Esophagus squamous epithelium (tissue), 5 donors: ENCODE measurements at regions not wholly inside any gene's neighbourhood (a gene's known extent, or its start where the extent isn't known, plus 50 kb on each side); places are given as distances from the start of the nearest gene placed in this dataset.

Source experiments
- DNase-seq: peaks from one replicate; lab custom pipeline; 2025; lab: John Stamatoyannopoulos, UW
- H3K27ac ChIP-seq, 4 donors: fragments of 200-600 bp; sonication (generic); one replicate each; pipeline ENCODE4 v1.5.1; 2016 to 2019; ENCODE audit warnings: mild to moderate bottlenecking in 1 of 4
- H3K27me3 ChIP-seq, 4 donors: fragments of 200-600 bp; sonication (generic); 1 replicate in 3 of 4; 2 replicates in 1 of 4; pipeline versions ENCODE4 v1.5.1 to v1.6.0; 2017 to 2021; ENCODE audit warnings: antibody characterized with exemption in 1 of 4
- H3K36me3 ChIP-seq, 3 donors: fragments of 200-600 bp; sonication (generic); one replicate each; pipeline ENCODE4 v1.5.1; 2016 to 2019
- H3K4me1 ChIP-seq, 3 donors: fragments of 200-600 bp; sonication (generic); one replicate each; pipeline ENCODE4 v1.5.1; 2017 to 2019
- H3K4me3 ChIP-seq, 4 donors: fragments of 200-600 bp; sonication (generic); 1 replicate in 3 of 4; 2 replicates in 1 of 4; pipeline ENCODE4 v1.5.1; 2016 to 2019; ENCODE audit warnings: mild to moderate bottlenecking in 2 of 4, moderate library complexity in 1 of 4
- H3K9me3 ChIP-seq, 3 donors: fragments of 200-600 bp; sonication (generic); one replicate each; pipeline ENCODE4 v1.5.1; 2016 to 2019
- POLR2A ChIP-seq, 4 donors: fragments of 450-650 bp; IDR thresholded peaks; one replicate each; pipeline ENCODE4 v1.6.1; 2017; ENCODE audit warnings: antibody characterized with exemption in 4 of 4, mild to moderate bottlenecking in 4 of 4, moderate library complexity in 3 of 4
- WGBS, 2 donors: methylation state at CpG; one replicate each; pipeline ENCODE4 v1.1.5; 2018; 5-methylcytosine and 5-hydroxymethylcytosine counted together
- intact Hi-C: fragments of 100-400 bp; cut with DNase I; formaldehyde crosslinking; loops from one replicate; pipeline ENCODE4 v1.15.0; 2022
- TF ChIP-seq, protein P1 (sequence below), 6 experiments: fragments of 450-650 bp in 4 of 6; fragments of 200-600 bp in 2 of 6; sonication (generic) in 2 of 6; IDR thresholded peaks; one replicate each; pipeline ENCODE4 v1.5.1; 2016 to 2019; ENCODE audit warnings: antibody characterized with exemption in 6 of 6, mild to moderate bottlenecking in 4 of 6, moderate library complexity in 4 of 6
- donor health status: DM: yes; HTN: yes; CAD: no.

DNA sequence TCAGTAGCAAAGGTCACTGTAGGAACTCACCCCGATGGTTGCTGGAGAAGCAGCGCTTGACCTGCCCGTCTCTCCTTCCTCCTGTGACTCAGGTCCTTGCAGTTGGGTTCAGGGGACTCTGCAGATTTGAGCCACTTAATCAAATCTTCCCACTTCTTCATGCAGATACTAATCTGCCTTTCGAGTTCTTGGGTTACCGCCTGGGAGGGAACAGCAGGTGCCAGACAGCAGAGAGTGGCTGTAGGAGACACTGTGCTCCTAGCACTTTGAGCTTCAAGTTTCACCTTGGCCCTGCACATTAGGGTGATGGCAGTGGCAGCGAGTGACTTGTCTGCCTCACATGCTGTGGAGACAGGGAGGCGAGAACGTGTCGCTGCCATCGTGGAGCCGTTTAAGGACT lies 478.3 kb downstream of the PSAT1 start:
- H3K27me3 ChIP-seq = no peaks in the 10 kb centered on the region
- intact Hi-C loops = no loop called here
- no peak for TF ChIP-seq POLR2A (IDR thresholded peaks at IDR 0.05)
- TF ChIP-seq, protein P1, sequence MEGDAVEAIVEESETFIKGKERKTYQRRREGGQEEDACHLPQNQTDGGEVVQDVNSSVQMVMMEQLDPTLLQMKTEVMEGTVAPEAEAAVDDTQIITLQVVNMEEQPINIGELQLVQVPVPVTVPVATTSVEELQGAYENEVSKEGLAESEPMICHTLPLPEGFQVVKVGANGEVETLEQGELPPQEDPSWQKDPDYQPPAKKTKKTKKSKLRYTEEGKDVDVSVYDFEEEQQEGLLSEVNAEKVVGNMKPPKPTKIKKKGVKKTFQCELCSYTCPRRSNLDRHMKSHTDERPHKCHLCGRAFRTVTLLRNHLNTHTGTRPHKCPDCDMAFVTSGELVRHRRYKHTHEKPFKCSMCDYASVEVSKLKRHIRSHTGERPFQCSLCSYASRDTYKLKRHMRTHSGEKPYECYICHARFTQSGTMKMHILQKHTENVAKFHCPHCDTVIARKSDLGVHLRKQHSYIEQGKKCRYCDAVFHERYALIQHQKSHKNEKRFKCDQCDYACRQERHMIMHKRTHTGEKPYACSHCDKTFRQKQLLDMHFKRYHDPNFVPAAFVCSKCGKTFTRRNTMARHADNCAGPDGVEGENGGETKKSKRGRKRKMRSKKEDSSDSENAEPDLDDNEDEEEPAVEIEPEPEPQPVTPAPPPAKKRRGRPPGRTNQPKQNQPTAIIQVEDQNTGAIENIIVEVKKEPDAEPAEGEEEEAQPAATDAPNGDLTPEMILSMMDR (IDR thresholded peaks at IDR 0.05) = no peak
- H3K4me3 ChIP-seq = no peak overlapping the region
- no peaks in the 10 kb centered on the region for H3K9me3 ChIP-seq
- no peaks in the 10 kb centered on the region for H3K4me1 ChIP-seq
- 87 to 90% methylated on average over 8 to 11 of the region's 11 CpGs for WGBS, 2 donors
- H3K36me3 ChIP-seq = no peaks in the 10 kb centered on the region
- no peak for DNase-seq
- no peak overlapping the region for H3K27ac ChIP-seq

DNA sequence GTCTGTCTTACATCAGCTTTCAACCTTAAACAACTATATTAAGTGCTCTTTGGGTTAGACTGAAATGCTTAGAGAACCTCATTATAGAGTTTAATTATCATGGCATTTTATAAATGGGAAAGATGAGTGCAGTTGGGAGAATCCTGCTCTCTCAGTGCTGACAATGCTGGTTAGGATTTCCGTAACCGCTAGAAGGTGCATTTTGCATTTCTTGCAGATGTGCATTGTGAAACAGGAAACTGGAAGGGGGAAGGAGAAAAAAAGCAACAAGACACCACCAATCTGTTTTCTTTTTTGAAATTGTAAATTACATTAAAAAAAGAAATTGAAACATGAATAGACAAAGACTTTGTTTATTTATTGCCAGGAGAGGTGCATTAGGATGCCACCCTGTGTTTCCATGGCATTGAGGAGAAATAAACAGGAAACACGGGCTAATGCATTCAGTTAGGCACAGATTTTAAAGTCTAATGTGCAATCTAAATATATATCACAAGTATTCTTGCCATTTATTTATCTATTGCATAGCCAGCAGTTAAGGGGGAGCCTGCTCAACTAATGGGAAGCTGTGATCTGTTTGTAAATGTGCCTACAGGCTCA lies 478.9 kb downstream of the PSAT1 start:
- intact Hi-C loops = no loop called here
- TF ChIP-seq, protein P1 (IDR thresholded peaks at IDR 0.05) = no peak
- TF ChIP-seq POLR2A (IDR thresholded peaks at IDR 0.05) = no peak
- WGBS, 2 donors = 57 to 81% methylated on average over 3 of the region's 3 CpGs

DNA sequence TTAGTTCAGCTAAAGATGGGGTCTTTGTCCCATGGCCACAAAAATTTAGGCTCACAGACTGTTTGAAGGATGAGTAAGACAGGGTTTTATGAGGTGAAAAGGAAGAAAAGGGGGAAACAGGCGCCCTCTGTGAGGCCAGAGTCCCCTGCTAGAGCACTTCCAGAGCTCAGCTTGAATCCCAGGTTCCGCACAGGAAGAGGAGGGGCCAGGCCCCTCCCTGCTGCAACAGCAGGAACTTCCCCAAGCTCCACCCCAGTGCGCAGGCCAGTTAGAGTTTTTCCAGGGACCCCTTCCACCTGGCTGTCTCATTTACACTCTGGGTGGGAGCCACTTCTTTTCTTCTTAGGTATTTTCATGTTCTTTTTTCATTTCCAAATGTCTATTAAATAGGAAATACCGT lies 480.8 kb downstream of the PSAT1 start:
- H3K36me3 ChIP-seq = no peaks in the 10 kb centered on the region
- WGBS, 2 donors = 88 to 95% methylated on average over 4 of the region's 4 CpGs

More for the DNA sequence above, 478.9 kb downstream of the PSAT1 start:
- no peaks in the 10 kb centered on the region for H3K27me3 ChIP-seq
- H3K36me3 ChIP-seq = no peaks in the 10 kb centered on the region
- H3K27ac ChIP-seq = no peak overlapping the region
- H3K4me1 ChIP-seq = no peaks in the 10 kb centered on the region
- H3K9me3 ChIP-seq = no peaks in the 10 kb centered on the region
- DNase-seq = no peak
- no peak overlapping the region for H3K4me3 ChIP-seq

DNA sequence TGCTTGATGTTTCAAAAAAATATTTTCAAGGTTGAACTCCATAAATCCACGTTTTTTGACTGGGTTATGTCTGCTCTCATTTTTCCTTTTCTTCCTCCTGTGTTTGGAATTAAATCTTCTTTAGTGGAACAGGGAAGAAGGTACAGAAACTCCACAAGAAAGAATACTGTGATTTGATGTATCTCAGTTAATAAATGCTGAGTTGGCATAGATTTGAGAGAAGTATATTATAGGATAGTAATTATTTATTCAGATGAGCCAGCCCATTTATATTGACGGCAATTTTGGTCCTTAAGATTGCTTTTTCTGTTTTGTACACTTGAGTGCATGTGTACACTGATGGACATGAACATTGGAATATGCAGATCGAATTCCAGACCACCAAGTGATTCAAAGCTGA lies 481.4 kb downstream of the PSAT1 start:
- DNase-seq = no peak
- 77 to 80% methylated on average over 3 of the region's 3 CpGs for WGBS, 2 donors
- TF ChIP-seq, protein P1 (IDR thresholded peaks at IDR 0.05) = no peak
- TF ChIP-seq POLR2A (IDR thresholded peaks at IDR 0.05) = no peak
- Histone ChIP-seq H3K27ac (no peak overlapping the region), H3K4me1 (no peaks in the 10 kb centered on the region), H3K36me3 (no peaks in the 10 kb centered on the region), H3K9me3 (no peaks in the 10 kb centered on the region), H3K27me3 (no peaks in the 10 kb centered on the region), H3K4me3 (no peak overlapping the region)
- intact Hi-C loops = no loop called here

More for the DNA sequence above, 480.8 kb downstream of the PSAT1 start:
- H3K27me3 ChIP-seq = no peaks in the 10 kb centered on the region
- no peaks in the 10 kb centered on the region for H3K9me3 ChIP-seq
- TF ChIP-seq, protein P1 (IDR thresholded peaks at IDR 0.05) = no peak
- TF ChIP-seq POLR2A (IDR thresholded peaks at IDR 0.05) = no peak
- DNase-seq = no peak
- intact Hi-C loops = no loop called here
- no peaks in the 10 kb centered on the region for H3K4me1 ChIP-seq
- H3K4me3 ChIP-seq = no peak overlapping the region
- H3K27ac ChIP-seq = no peak overlapping the region

DNA sequence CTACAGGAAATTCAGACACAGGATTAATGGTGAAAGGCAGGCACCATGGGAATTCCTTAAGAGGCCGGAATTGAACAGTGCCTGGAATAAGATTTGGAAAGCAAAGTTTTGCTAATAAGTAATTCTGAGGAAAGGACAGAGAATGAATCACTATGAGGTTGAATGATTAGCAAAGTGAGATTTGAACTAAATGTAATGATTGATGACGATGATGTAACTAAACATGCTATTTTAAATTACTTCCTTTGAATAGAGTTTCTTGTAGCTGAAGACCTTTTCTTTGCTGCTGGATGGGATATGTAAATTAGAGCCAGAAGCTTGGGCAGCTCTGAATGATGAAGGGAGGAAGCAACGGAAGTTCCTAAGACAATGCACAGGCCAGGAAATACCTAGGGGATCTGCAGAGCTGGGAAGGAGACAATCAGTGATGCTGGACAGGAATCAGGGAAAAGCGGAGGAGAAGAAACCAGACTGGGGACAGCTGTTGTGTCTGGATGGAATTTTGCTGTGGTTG lies 482.0 kb downstream of the PSAT1 start:
- no peaks in the 10 kb centered on the region for H3K27me3 ChIP-seq
- intact Hi-C loops = no loop called here
- 60 to 64% methylated on average over 4 of the region's 4 CpGs for WGBS, 2 donors
- H3K27ac ChIP-seq = no peak overlapping the region
- H3K9me3 ChIP-seq = no peaks in the 10 kb centered on the region
- H3K4me1 ChIP-seq = no peaks in the 10 kb centered on the region
- no peak overlapping the region for H3K4me3 ChIP-seq
- no peak for DNase-seq
- no peaks in the 10 kb centered on the region for H3K36me3 ChIP-seq
- TF ChIP-seq POLR2A (IDR thresholded peaks at IDR 0.05) = no peak
- TF ChIP-seq, protein P1 (IDR thresholded peaks at IDR 0.05) = no peak
